Naive thymus-derived CD4-positive, alpha-beta T cell (primary cell): ENCODE measurements at regions not wholly inside any gene's neighbourhood (a gene's known extent, or its start where the extent isn't known, plus 50 kb on each side); places are given as distances from the start of the nearest gene placed in this dataset.
A peak's percentile ranks its signal among the peaks of the same experiment; 100 is the strongest.
"Not testable (repeated sequence)": the region's sequence is repeated elsewhere in the genome, so short reads cannot be mapped to it uniquely, and the experiment has no call there.

Source experiments
- ATAC-seq: fragments of 150-1000 bp; cut with Tn5 transposase; 2 replicates; pipeline ENCODE4 v1.10.0; 2021; ENCODE audit warnings: mild to moderate bottlenecking, moderate library complexity
- CTCF ChIA-PET: fragments of 350-600 bp; sonication (Branson Sonifier 250); formaldehyde crosslinking; loops from one replicate; lab custom pipeline; 2021; ENCODE audit warnings: antibody characterized with exemption; lab: Charles Lee
- POLR2A ChIA-PET: fragments of 350-600 bp; sonication (Branson Sonifier 250); formaldehyde crosslinking; loops from one replicate; lab custom pipeline; 2021; ENCODE audit warnings: antibody characterized with exemption, inconsistent platforms; lab: Charles Lee
- DNase-seq, 9 donors: peaks; one replicate each; pipeline versions ENCODE4 v3.0.0 to v3.0.0-alpha.2; 2020 to 2022; ENCODE audit warnings: mixed read lengths in 1 of 9
- H3K27ac ChIP-seq: one replicate; pipeline ENCODE4 v1.7.0; 2013; ENCODE audit warnings: mild to moderate bottlenecking, low read depth, low read length, moderate library complexity
- H3K27me3 ChIP-seq, 2 donors: one replicate each; pipeline ENCODE4 v1.7.0; 2013; ENCODE audit warnings: low read length in 2 of 2, mild to moderate bottlenecking in 2 of 2, moderate library complexity in 2 of 2; ENCODE audit not compliant: control insufficient read depth in 2 of 2, insufficient read depth in 2 of 2
- H3K36me3 ChIP-seq, 3 experiments: 1 replicate in 2 of 3; 2 replicates in 1 of 3; pipeline ENCODE4 v1.7.0; 2013; ENCODE audit warnings: low read length in 3 of 3, mild to moderate bottlenecking in 3 of 3, moderate library complexity in 1 of 3; ENCODE audit not compliant: insufficient read depth in 3 of 3, control insufficient read depth in 2 of 3
- H3K4me1 ChIP-seq, 2 donors: one replicate each; pipeline ENCODE4 v1.7.0; 2013; ENCODE audit warnings: low read length in 2 of 2, mild to moderate bottlenecking in 2 of 2, moderate library complexity in 1 of 2; ENCODE audit not compliant: control insufficient read depth in 2 of 2, insufficient read depth in 2 of 2
- H3K4me3 ChIP-seq: 2 replicates; pipeline ENCODE4 v1.7.0; 2013; ENCODE audit warnings: mild to moderate bottlenecking, low read length
- H3K9me3 ChIP-seq, 3 experiments: 1 replicate in 2 of 3; 2 replicates in 1 of 3; pipeline ENCODE4 v1.7.0; 2013; ENCODE audit warnings: low read length in 3 of 3; ENCODE audit not compliant: control insufficient read depth in 2 of 3
- H3K27ac Mint-ChIP-seq, 9 donors: one replicate each; pipeline ENCODE4 v1.8.0; 2020 to 2022; ENCODE audit warnings: mixed read lengths in 9 of 9, mild to moderate bottlenecking in 8 of 9, moderate library complexity in 5 of 9, inconsistent platforms in 2 of 9
- H3K27me3 Mint-ChIP-seq, 5 donors: one replicate each; pipeline ENCODE4 v1.8.0; 2021 to 2022; ENCODE audit warnings: mixed read lengths in 5 of 5, mild to moderate bottlenecking in 1 of 5
- H3K36me3 Mint-ChIP-seq, 5 donors: one replicate each; pipeline ENCODE4 v1.8.0; 2020 to 2022; ENCODE audit warnings: mixed read lengths in 5 of 5, mild to moderate bottlenecking in 3 of 5, inconsistent platforms in 1 of 5
- H3K4me1 Mint-ChIP-seq, 7 donors: one replicate each; pipeline ENCODE4 v1.8.0; 2020 to 2022; ENCODE audit warnings: mixed read lengths in 7 of 7, mild to moderate bottlenecking in 3 of 7, inconsistent platforms in 1 of 7
- H3K4me3 Mint-ChIP-seq, 10 donors: one replicate each; pipeline ENCODE4 v1.8.0; 2020 to 2022; ENCODE audit warnings: mild to moderate bottlenecking in 10 of 10, mixed read lengths in 10 of 10, moderate library complexity in 6 of 10, inconsistent platforms in 2 of 10
- H3K9me3 Mint-ChIP-seq, 11 donors: one replicate each; pipeline ENCODE4 v1.8.0; 2020 to 2022; ENCODE audit warnings: mixed read lengths in 11 of 11, mild to moderate bottlenecking in 4 of 11, inconsistent platforms in 1 of 11, moderate library complexity in 1 of 11
- intact Hi-C, 2 donors: fragments of 100-400 bp; cut with micrococcal nuclease; formaldehyde crosslinking; loops; one replicate each; pipeline ENCODE4 v1.15.1; 2023

DNA sequence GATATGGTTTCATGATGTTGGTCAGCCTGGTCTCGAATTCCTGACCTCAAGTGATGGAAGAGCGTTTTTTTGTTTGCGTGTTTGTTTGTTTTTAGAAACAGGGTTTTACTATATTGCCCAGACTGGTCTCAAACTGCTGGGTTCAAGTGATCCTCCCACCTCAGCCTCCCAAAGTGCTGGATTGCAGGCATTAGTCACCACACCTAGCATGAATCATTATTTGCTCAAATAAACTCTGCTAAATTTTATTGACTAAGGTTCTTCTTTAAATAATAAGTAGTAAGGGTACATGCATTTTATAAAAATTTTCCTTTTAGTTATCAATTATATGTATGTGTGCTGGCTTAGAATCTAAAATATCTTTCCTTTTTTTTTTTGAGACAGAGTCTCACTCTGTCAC lies 52.9 kb downstream of the ZBTB9 start:
- POLR2A ChIA-PET, result no interaction called here
- peaks cover 10 to 15% (median 12%) of the 10 kb centered on the region in 5 donors for H3K27me3 Mint-ChIP-seq
- CTCF ChIA-PET, result no interaction called here

DNA sequence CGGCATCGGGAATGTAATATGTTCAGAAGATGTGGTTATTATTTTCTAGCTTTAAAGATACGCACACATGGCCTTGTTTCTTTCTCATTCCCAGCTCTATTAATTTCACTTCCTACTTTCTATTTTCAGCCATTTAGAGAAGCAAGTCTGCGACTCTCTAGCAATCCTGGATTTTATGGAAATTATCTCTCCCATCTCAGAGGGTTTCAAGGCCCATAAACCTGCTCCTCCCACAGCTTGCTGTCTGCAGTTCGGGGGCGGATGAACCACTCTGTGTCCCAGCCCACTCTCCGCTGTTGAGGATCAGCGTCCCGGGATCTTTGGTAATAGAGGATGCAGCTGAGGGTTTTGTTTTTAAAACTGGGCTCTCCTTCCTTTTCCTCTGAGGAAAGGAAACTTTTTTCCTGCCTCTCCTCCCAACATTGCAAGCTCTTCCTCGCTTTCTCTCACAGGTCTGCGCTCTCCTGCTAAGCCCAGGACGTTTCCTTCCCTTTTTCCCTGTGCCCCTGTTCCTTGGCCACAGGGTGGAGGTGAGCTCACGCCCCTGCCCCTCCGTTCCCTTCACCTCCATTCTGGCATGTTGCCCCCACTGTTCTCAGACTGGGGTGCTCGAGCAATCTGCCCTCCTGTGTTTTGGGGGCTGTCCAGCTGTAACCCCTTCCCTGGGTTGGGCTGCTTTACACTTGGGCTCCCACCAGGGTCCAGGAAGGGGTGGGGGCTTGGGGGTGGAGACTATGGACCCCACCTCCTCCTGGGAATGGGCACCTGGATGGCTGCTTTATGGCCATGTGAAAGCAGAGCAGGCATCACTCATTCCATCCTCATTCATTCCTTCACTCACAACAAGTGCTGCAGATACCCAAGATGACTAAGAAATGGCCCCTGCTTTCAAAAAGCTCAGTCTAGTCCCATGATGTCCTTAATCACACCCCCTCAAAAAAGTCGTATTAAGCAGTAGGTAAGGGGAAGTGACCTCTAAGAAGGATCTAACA lies 54.9 kb downstream of the ZBTB9 start:
- H3K36me3 ChIP-seq, result no peaks in the 10 kb centered on the region
- peaks cover 10 to 27% (median 12%) of the 10 kb centered on the region in 5 donors for H3K27me3 Mint-ChIP-seq
- H3K27ac Mint-ChIP-seq, result no peak overlapping the region
- H3K9me3 ChIP-seq, result no peaks in the 10 kb centered on the region
- ChIA-PET CTCF (interaction anchor here (0.6 kb wide), 1 partner anchor 625 kb away, joined by 5 read pairs; no protein-coding TSS in a partner anchor), POLR2A (no interaction called here)
- no peak overlapping the region for H3K4me3 Mint-ChIP-seq
- DNase-seq (no peak), ATAC-seq (no peak)
- H3K4me1 Mint-ChIP-seq, result peaks cover 4 to 16% (median 11%) of the 10 kb centered on the region in 7 donors
- no peaks in the 10 kb centered on the region for H3K27me3 ChIP-seq
- no peaks in the 10 kb centered on the region for H3K36me3 Mint-ChIP-seq
- intact Hi-C loops, result no loop called here
- no peaks in the 10 kb centered on the region for H3K4me1 ChIP-seq
- H3K9me3 Mint-ChIP-seq, result peaks cover 0 to 4% (median 0%) of the 10 kb centered on the region in 11 donors
- H3K4me3 ChIP-seq, result no peak overlapping the region
- H3K27ac ChIP-seq, result no peak overlapping the region

More for the DNA sequence above, 52.9 kb downstream of the ZBTB9 start:
- Mint-ChIP-seq H3K4me1 (peaks cover 4 to 14% (median 5%) of the 10 kb centered on the region in 7 donors), H3K4me3 (no peak overlapping the region), H3K36me3 (no peaks in the 10 kb centered on the region), H3K9me3 (peaks cover 0 to 4% (median 0%) of the 10 kb centered on the region in 11 donors), H3K27ac (no peak overlapping the region)
- Histone ChIP-seq H3K4me1 (no peaks in the 10 kb centered on the region), H3K27me3 (no peaks in the 10 kb centered on the region), H3K9me3 (no peaks in the 10 kb centered on the region), H3K27ac (no peak overlapping the region), H3K4me3 (no peak overlapping the region), H3K36me3 (no peaks in the 10 kb centered on the region)
- no peak for DNase-seq
- intact Hi-C loops, result no loop called here
- no peak for ATAC-seq

DNA sequence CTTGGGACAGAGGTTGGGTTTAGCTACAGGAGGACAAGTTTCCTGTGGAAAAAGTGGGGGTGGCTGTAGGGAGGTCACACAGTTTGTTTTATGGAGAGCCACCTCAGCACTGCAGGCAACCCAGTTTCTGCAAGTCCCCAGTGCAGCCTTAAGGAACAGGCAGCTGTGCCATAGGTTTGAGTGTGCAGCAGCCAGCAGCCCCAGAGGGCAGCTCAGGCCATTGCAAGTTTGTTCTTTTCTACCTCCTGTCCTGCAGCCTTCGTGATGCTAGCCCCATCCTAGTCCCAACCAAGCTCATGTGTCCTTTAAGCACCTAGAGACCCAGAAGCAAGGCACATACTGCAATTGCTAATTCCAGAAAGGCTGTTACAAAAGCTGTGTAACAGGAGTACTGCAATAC lies 58.8 kb downstream of the ZBTB9 start:
- H3K27me3 ChIP-seq, result no peaks in the 10 kb centered on the region
- CTCF ChIA-PET, result interaction anchor here (1.4 kb wide), 1 partner anchor 9 kb away, joined by 3 read pairs; no protein-coding TSS in a partner anchor
- POLR2A ChIA-PET, result interaction anchor here (0.5 to 0.9 kb wide), 2 partner anchors 11 to 258 kb away, joined by 3 read pairs; no protein-coding TSS in a partner anchor
- H3K4me3 ChIP-seq, result no peak overlapping the region
- DNase-seq, result no peak
- Mint-ChIP-seq H3K4me1 (peaks cover 4 to 19% (median 11%) of the 10 kb centered on the region in 7 donors), H3K27ac (no peak overlapping the region), H3K27me3 (peaks cover 10 to 28% (median 12%) of the 10 kb centered on the region in 5 donors), H3K4me3 (no peak overlapping the region), H3K36me3 (no peaks in the 10 kb centered on the region), H3K9me3 (no peaks in the 10 kb centered on the region)
- no peaks in the 10 kb centered on the region for H3K4me1 ChIP-seq
- ATAC-seq, result no peak
- H3K27ac ChIP-seq, result no peak overlapping the region
- no peaks in the 10 kb centered on the region for H3K9me3 ChIP-seq
- H3K36me3 ChIP-seq, result no peaks in the 10 kb centered on the region
- intact Hi-C loops, result no loop called here

DNA sequence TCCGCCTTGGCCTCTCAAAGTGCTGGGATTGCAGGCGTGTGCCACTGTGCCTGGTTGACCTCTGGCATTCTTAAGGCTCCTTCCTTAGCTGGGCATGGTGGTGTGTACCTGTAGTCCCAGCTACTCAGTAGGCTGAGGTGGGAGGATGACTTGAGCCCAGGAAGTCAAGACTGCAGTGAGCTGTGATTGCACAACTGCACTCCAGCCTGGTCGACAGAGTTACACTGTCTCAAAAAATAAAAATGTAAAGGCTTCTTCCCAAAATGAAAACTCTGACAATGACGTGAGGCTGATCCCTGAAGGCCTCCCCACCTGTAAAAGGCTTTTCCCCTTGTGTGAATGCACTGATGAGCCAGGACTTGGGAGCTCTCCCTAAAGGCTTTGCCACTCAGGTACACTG lies 62.4 kb downstream of the ZBTB9 start:
- POLR2A ChIA-PET, result no interaction called here
- CTCF ChIA-PET, result no interaction called here

DNA sequence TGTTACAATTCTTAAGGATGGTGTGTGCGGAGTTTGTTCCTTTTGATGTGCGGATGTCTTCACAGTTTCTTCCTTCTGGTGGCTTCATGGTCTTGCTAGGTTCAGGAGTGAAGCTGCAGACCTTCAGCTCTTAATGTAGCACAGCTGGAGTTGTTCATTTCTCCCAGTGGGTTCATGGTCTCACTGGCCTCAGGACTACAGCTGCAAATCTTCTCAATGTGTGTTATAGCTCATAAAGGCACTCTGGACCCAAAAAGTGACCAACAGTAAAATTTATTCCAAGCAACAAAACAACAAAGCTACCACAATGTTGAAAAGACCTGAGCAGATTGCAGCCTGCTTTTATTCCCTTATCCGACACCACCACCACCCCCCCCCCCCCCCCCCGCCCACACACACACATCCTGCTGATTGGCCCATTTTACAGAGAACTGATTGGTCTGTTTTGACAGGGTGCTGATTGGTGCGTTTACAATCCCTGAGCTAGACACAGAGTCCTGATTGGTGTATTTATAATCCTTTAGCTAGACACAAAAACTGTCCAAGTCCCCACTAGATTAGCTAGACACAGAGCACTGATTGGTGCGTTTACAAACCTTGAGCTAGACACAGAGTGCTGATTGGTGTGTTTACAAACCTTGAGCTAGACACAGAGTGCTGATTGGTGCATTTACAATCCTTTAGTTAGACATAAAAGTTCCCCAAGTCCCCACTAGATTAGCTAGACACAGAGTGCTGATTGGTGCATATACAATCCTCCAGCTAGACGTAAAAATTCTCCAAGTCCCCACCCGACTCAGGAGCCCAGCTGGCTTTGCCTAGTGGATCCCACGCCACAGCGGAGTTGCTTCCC lies 59.2 kb downstream of the BAK1 start:
- CTCF ChIA-PET, result interaction anchor here (0.8 kb wide), 1 partner anchor 12 kb away, joined by 4 read pairs; no protein-coding TSS in a partner anchor
- intact Hi-C loops, H3K27me3 Mint-ChIP-seq: not testable (repeated sequence)

More for the DNA sequence above, 62.4 kb downstream of the ZBTB9 start:
- Histone ChIP-seq H3K27ac (no peak overlapping the region), H3K27me3 (no peaks in the 10 kb centered on the region), H3K4me3 (no peak overlapping the region), H3K9me3 (no peaks in the 10 kb centered on the region), H3K36me3 (no peaks in the 10 kb centered on the region), H3K4me1 (no peaks in the 10 kb centered on the region)
- no peaks in the 10 kb centered on the region for H3K9me3 Mint-ChIP-seq
- intact Hi-C loops, result no loop called here
- H3K4me1 Mint-ChIP-seq, result peaks cover 0 to 18% (median 11%) of the 10 kb centered on the region in 7 donors
- peaks cover 0 to 23% (median 0%) of the 10 kb centered on the region in 5 donors for H3K27me3 Mint-ChIP-seq
- ATAC-seq (no peak), DNase-seq (no peak)
- no peak overlapping the region for H3K27ac Mint-ChIP-seq
- H3K4me3 Mint-ChIP-seq, result peak overlapping the region in 1 of 10 donors; percentile 16
- H3K36me3 Mint-ChIP-seq, result no peaks in the 10 kb centered on the region

DNA sequence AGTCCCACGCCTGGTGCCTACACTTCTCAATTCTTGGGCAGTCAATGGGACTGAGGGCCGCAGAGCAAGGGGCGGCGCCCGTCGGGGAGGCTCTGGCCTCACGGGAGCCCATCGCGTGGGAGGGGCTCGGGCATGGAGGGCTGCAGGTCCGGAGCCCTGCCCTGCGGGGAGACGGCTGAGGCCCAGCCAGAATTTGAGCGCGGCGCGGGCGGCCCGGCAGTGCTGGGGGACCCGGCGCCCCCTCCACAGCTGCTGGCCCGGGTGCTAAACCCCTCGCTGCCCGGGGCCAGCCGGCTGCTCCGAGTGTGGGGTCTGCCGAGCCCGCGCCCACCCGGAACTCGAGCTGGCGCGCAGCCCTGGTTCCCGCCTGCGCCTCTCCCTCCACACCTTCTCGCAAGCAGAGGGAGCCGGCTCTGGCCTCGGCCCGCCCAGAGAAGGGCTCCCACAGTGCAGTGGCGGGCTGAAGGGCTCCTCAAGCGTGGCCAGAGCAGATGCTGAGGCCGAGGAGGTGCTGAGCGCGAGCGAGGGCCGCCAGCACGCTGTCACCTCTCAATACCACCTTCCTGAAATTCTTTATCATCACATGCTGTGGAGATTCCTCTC lies 58.5 kb downstream of the BAK1 start:
- Mint-ChIP-seq H3K4me1 (peaks cover 0 to 3% (median 0%) of the 10 kb centered on the region in 7 donors), H3K9me3 (no peaks in the 10 kb centered on the region), H3K27me3 (peaks cover 0 to 2% (median 0%) of the 10 kb centered on the region in 5 donors), H3K36me3 (no peaks in the 10 kb centered on the region), H3K4me3 (no peak overlapping the region), H3K27ac (no peak overlapping the region)
- Histone ChIP-seq H3K27ac (no peak overlapping the region), H3K4me3 (no peak overlapping the region), H3K36me3 (no peaks in the 10 kb centered on the region), H3K9me3 (no peaks in the 10 kb centered on the region), H3K4me1 (no peaks in the 10 kb centered on the region), H3K27me3 (no peaks in the 10 kb centered on the region)
- ATAC-seq (no peak), DNase-seq (no peak)
- CTCF ChIA-PET, result interaction anchor here (0.8 kb wide), 1 partner anchor 12 kb away, joined by 4 read pairs; no protein-coding TSS in a partner anchor
- POLR2A ChIA-PET, result no interaction called here
- intact Hi-C loops, result no loop called here

More for the DNA sequence above, 59.2 kb downstream of the BAK1 start:
- H3K9me3 Mint-ChIP-seq, H3K4me1 ChIP-seq, DNase-seq, H3K4me3 Mint-ChIP-seq, ATAC-seq, H3K4me3 ChIP-seq, H3K9me3 ChIP-seq, H3K27me3 ChIP-seq, H3K27ac ChIP-seq, H3K36me3 ChIP-seq, H3K4me1 Mint-ChIP-seq, H3K36me3 Mint-ChIP-seq: not testable (repeated sequence)
- POLR2A ChIA-PET, result interaction anchor here (0.7 to 1.0 kb wide), 2 partner anchors 17 to 19 kb away, joined by 3 read pairs; no protein-coding TSS in a partner anchor
- peak overlapping the region in 1 of 9 donors; percentile 63 for H3K27ac Mint-ChIP-seq
